Spleen (tissue), 11 donors: ENCODE measurements at regions not wholly inside any gene's neighbourhood (a gene's known extent, or its start where the extent isn't known, plus 50 kb on each side); places are given as distances from the start of the nearest gene placed in this dataset.

Experiments used
- DNase-seq: peaks from one replicate; pipeline ENCODE4 v3.0.0-alpha.2; 2020
- H3K27ac ChIP-seq, 8 donors: fragments of 200-600 bp; sonication (generic) in 7 of 8; 1 replicate in 4 of 8; 2 replicates in 4 of 8; pipeline versions ENCODE4 v1.5.0 to v1.8.0; 2016 to 2021; ENCODE audit warnings: inconsistent platforms in 4 of 8, mild to moderate bottlenecking in 4 of 8, moderate library complexity in 1 of 8
- H3K27me3 ChIP-seq, 7 donors: fragments of 200-600 bp; sonication (generic) in 6 of 7; replicated peaks in 1 of 7; 1 replicate in 4 of 7; 2 replicates in 3 of 7; pipeline versions ENCODE4 v1.5.0 to v1.8.0; 2016 to 2021; ENCODE audit warnings: inconsistent platforms in 3 of 7, mild to moderate bottlenecking in 1 of 7
- H3K36me3 ChIP-seq, 6 donors: fragments of 200-600 bp; sonication (generic) in 5 of 6; 1 replicate in 4 of 6; 2 replicates in 2 of 6; pipeline versions ENCODE4 v1.5.0 to v1.8.0; 2016 to 2021; ENCODE audit warnings: inconsistent platforms in 2 of 6
- H3K4me1 ChIP-seq, 6 donors: fragments of 200-600 bp; sonication (generic) in 5 of 6; 1 replicate in 3 of 6; 2 replicates in 3 of 6; pipeline versions ENCODE4 v1.5.0 to v1.8.0; 2016 to 2021; ENCODE audit warnings: inconsistent platforms in 3 of 6
- H3K4me3 ChIP-seq, 8 donors: fragments of 200-600 bp; sonication (generic) in 7 of 8; 1 replicate in 4 of 8; 2 replicates in 4 of 8; pipeline versions ENCODE4 v1.5.0 to v1.8.0; 2016 to 2021; ENCODE audit warnings: inconsistent platforms in 4 of 8, mild to moderate bottlenecking in 4 of 8, moderate library complexity in 2 of 8
- H3K9me3 ChIP-seq, 8 donors: fragments of 200-600 bp; sonication (generic) in 7 of 8; 1 replicate in 4 of 8; 2 replicates in 4 of 8; pipeline versions ENCODE4 v1.5.0 to v1.8.0; 2016 to 2021; ENCODE audit warnings: inconsistent platforms in 4 of 8
- POLR2A ChIP-seq, 3 donors: fragments of 450-650 bp; IDR thresholded peaks; one replicate each; pipeline ENCODE4 v1.5.1; 2017; ENCODE audit warnings: antibody characterized with exemption in 3 of 3, mild to moderate bottlenecking in 1 of 3
- POLR2AphosphoS5 ChIP-seq, 3 donors: sonication (generic); formaldehyde crosslinking; IDR thresholded peaks; one replicate each; pipeline ENCODE4 v1.5.1; 2017; ENCODE audit warnings: antibody characterized with exemption in 3 of 3
- WGBS, 5 donors: extraction: QIAGEN DNeasy Blood & Tissue Kit in 3 of 5; methylation state at CpG; one replicate each; pipeline versions ENCODE4 v1.1.5 to v1.1.7; 2013 to 2018; 5-methylcytosine and 5-hydroxymethylcytosine counted together
- intact Hi-C: fragments of 100-400 bp; cut with DNase I; formaldehyde crosslinking; loops from one replicate; pipeline ENCODE4 v1.15.0; 2023; ENCODE audit warnings: low total_unique reads
- TF ChIP-seq, protein P1 (sequence below), 11 experiments: fragments of 200-600 bp in 7 of 11; fragments of 450-650 bp in 4 of 11; sonication (generic) in 4 of 11; IDR thresholded peaks in 8 of 11; conservative IDR thresholded peaks in 3 of 11; 1 replicate in 7 of 11; 2 replicates in 4 of 11; pipeline versions ENCODE4 v1.4.0 to v1.8.0; 2016 to 2021; ENCODE audit warnings: antibody characterized with exemption in 11 of 11, inconsistent platforms in 4 of 11, mild to moderate bottlenecking in 1 of 11
- donor health status: healthy with polysubstance abuse.
- donor health status: DM: no; HTN: no; CAD: no; lungs with moderate emphysema.
- donor health status: DM: no; HTN: no; CAD: no.
- donor health status: Bipolar disorder and iron deficiency.
- donor health status: healthy.
- donor health status: DM: no; HTN: no; CAD: no.
- donor health status: DM: yes; HTN: yes; CAD: no.

- TF ChIP-seq POLR2AphosphoS5 (IDR thresholded peaks at IDR 0.05) = no peak
- WGBS, 5 donors = 80 to 94% (median 85%) methylated on average over 4 of the region's 4 CpGs
- Histone ChIP-seq H3K4me1 (no peaks in the 10 kb centered on the region), H3K9me3 (peaks cover 0 to 5% (median 0%) of the 10 kb centered on the region in 8 donors), H3K4me3 (no peak overlapping the region), H3K27ac (no peak overlapping the region), H3K27me3 (no peaks in the 10 kb centered on the region), H3K36me3 (no peaks in the 10 kb centered on the region)
- intact Hi-C loops = no loop called here
- DNase-seq = no peak
Observed at GRCh38 chr12:69024907-69025306, 91.9 kb upstream of the CPM start.

GRCh38 chr12:69026336-69026735 is 93.4 kb upstream of the CPM start:
- DNase-seq = no peak
- H3K4me3 ChIP-seq = no peak overlapping the region
- H3K9me3 ChIP-seq = no peaks in the 10 kb centered on the region
- intact Hi-C loops = no loop called here
- H3K4me1 ChIP-seq = no peaks in the 10 kb centered on the region
- H3K27me3 ChIP-seq = no peaks in the 10 kb centered on the region
- TF ChIP-seq, protein P1, sequence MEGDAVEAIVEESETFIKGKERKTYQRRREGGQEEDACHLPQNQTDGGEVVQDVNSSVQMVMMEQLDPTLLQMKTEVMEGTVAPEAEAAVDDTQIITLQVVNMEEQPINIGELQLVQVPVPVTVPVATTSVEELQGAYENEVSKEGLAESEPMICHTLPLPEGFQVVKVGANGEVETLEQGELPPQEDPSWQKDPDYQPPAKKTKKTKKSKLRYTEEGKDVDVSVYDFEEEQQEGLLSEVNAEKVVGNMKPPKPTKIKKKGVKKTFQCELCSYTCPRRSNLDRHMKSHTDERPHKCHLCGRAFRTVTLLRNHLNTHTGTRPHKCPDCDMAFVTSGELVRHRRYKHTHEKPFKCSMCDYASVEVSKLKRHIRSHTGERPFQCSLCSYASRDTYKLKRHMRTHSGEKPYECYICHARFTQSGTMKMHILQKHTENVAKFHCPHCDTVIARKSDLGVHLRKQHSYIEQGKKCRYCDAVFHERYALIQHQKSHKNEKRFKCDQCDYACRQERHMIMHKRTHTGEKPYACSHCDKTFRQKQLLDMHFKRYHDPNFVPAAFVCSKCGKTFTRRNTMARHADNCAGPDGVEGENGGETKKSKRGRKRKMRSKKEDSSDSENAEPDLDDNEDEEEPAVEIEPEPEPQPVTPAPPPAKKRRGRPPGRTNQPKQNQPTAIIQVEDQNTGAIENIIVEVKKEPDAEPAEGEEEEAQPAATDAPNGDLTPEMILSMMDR (IDR thresholded peaks at IDR 0.05 in 8 of 11, conservative IDR thresholded peaks at IDR 0.05 in 3 of 11) = no peak
- no peak for TF ChIP-seq POLR2A (IDR thresholded peaks at IDR 0.05)
- TF ChIP-seq POLR2AphosphoS5 (IDR thresholded peaks at IDR 0.05) = no peak
- no peak overlapping the region for H3K27ac ChIP-seq
- no peaks in the 10 kb centered on the region for H3K36me3 ChIP-seq
- WGBS, 5 donors = 67 to 95% (median 84%) methylated on average over 1 of the region's 1 CpG

DNA sequence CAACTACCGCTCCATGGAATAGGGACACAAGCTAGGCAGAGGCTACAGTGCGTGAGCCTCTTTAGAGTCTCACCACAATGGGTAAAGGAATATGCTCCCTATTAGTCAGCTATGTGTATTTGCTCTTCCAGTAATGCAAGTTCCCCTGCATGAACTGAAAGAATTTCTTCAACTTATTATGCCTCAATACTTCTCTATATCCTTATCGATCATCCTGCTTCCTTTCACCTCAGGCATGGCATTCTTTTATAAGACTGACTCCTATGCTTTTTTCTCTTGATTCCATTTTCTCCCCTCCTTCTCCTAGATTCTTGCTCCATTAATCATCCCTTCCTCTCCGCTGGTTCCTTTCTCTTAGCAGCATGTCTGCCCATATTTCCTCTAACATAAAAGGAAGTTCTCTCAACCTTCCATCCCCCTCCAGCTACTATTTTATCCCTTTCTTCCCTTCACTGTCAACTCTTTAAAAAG is 94.5 kb upstream of the CPM start:
- DNase-seq = no peak
- Histone ChIP-seq H3K4me3 (no peak overlapping the region), H3K9me3 (no peaks in the 10 kb centered on the region), H3K36me3 (no peaks in the 10 kb centered on the region), H3K4me1 (no peaks in the 10 kb centered on the region), H3K27me3 (no peaks in the 10 kb centered on the region), H3K27ac (no peak overlapping the region)
- TF ChIP-seq, protein P1 (IDR thresholded peaks at IDR 0.05 in 8 of 11, conservative IDR thresholded peaks at IDR 0.05 in 3 of 11) = no peak
- no peak for TF ChIP-seq POLR2AphosphoS5 (IDR thresholded peaks at IDR 0.05)
- TF ChIP-seq POLR2A (IDR thresholded peaks at IDR 0.05) = no peak
- intact Hi-C loops = no loop called here
- WGBS, 5 donors = 70 to 87% (median 83%) methylated on average over 4 of the region's 4 CpGs

DNA sequence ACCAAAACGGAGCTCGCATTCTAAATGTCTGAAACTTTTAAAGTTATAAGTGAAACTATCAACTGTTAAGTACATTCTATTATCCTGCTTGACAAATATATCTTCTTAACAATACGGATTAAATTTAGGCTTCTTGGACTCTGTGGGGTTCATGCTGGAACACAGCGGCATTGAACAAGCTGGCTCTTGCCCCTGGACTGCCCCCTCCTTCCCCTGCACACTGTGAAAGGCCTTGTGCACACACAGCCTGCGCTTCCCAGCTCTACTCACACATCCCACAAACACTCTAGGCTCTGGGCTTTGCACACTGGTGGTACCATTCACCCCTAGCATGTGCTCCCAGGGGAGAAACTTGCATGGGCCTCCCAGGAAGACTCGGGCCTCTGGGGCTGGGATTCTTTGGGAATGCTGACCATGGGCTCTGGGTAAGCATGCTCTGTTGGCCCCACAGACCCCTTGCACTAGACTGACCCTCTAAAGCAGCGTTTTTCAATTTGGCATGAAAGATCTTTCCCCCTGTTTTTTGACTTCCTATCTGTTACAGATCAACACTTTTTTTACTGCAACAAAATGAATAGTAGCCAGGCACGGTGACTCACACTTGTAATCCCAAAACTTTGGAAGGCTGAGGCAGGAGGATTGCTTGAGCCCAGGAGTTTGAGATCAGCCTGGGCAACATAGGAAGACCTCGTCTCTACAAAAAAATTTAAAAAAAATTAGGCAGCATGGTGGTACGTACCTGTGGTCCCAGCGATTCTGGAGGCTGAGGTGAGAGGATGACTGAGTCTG is 96.2 kb upstream of the CPM start:
- WGBS, 5 donors = 88 to 92% (median 91%) methylated on average over 11 of the region's 11 CpGs
- no peak for DNase-seq
- Histone ChIP-seq H3K36me3 (no peaks in the 10 kb centered on the region), H3K9me3 (no peaks in the 10 kb centered on the region), H3K27ac (no peak overlapping the region), H3K27me3 (no peaks in the 10 kb centered on the region), H3K4me3 (no peak overlapping the region), H3K4me1 (no peaks in the 10 kb centered on the region)
- intact Hi-C loops = no loop called here
- TF ChIP-seq POLR2A (IDR thresholded peaks at IDR 0.05) = no peak

DNA sequence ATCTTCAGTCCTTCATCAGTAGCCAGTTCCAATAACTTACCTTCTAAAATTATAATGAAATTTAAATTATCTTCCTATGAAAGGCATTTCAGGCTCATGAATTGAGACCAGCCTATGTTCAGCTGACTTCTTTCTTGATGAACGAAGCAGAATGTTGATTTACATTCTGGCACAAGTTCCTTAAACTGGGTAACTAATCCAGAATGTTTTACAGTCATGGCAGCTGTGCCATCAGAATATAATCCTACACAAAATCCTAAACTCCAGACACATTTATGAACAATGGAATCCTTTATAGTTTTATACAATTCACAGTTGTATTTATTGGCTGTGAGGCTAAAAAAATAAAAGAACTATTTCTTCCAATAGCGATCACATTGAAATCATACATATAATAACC is 97.3 kb upstream of the CPM start:
- DNase-seq = no peak
- WGBS, 5 donors = 84 to 94% (median 86%) methylated on average over 2 of the region's 2 CpGs
- no peak for TF ChIP-seq POLR2A (IDR thresholded peaks at IDR 0.05)
- TF ChIP-seq, protein P1 (IDR thresholded peaks at IDR 0.05 in 8 of 11, conservative IDR thresholded peaks at IDR 0.05 in 3 of 11) = no peak
- TF ChIP-seq POLR2AphosphoS5 (IDR thresholded peaks at IDR 0.05) = no peak

More for the DNA sequence above, 97.3 kb upstream of the CPM start:
- Histone ChIP-seq H3K4me1 (no peaks in the 10 kb centered on the region), H3K27me3 (no peaks in the 10 kb centered on the region), H3K36me3 (no peaks in the 10 kb centered on the region), H3K27ac (no peak overlapping the region), H3K4me3 (no peak overlapping the region), H3K9me3 (no peaks in the 10 kb centered on the region)
- intact Hi-C loops = no loop called here
